HG03342 (cell line): ENCODE measurements at regions not wholly inside any gene's neighbourhood (a gene's known extent, or its start where the extent isn't known, plus 50 kb on each side); places are given as distances from the start of the nearest gene placed in this dataset.
"Not testable (repeated sequence)": the region's sequence is repeated elsewhere in the genome, so short reads cannot be mapped to it uniquely, and the experiment has no call there.

Source experiments
- ATAC-seq: cut with Tn5 transposase; IDR thresholded peaks from one replicate; pipeline ENCODE4 v1.9.1; 2021; ENCODE audit warnings: mild to moderate bottlenecking, moderate library complexity; ENCODE audit not compliant: unreplicated experiment

DNA sequence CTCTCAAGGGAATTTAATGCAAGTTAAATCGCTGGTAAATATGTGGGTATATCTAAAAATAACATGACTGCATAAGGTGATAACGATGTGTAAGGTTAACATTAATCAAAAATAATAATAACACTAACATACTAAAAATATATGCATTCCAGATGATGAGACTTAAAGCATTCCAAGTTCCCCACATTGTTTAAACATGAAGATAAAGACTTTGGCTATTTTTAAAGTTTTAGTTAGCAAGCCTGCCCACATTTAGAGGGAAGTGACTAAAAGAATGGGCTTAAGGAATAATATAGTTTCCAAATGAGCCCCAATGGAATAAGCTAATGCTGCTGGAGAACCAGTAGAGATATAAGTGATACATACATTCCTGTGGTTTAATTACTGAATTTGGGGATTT, 941.3 kb downstream of the TBC1D32 start:
- no peak for ATAC-seq

- no peak for ATAC-seq
These were observed 949.6 kb downstream of the TBC1D32 start for GRCh38 chr6:120384671-120385070.

GRCh38 chr6:120383681-120384080, 950.6 kb downstream of the TBC1D32 start:
- no peak for ATAC-seq

- peak; percentile 93 for ATAC-seq
These were observed 955.6 kb downstream of the TBC1D32 start for GRCh38 chr6:120378582-120379220.

DNA sequence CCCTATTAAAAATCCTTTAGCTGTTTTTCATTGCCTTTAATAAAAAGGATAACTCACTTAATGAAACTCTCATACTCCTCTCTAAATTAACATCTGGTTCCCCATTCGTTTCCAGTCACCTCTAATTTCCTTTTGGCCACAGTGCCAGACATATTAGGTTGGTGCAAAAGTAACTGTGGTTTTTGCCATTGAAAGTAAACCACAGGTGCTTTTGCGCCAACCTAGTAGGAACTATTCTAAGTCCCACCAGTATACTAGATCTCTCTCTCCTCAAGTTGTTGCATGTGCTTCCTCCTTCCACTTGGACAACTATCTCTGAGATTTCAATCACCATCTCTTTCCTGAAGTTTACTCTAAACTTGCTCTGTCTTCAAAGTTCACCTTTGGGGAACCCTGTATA, 961.1 kb downstream of the TBC1D32 start:
- no peak for ATAC-seq

- no peak for ATAC-seq
These were observed 970.9 kb downstream of the TBC1D32 start for GRCh38 chr6:120363429-120363828.

- not testable (repeated sequence) for ATAC-seq
These were observed 975.7 kb downstream of the TBC1D32 start for GRCh38 chr6:120358535-120358934.

- ATAC-seq = no peak
These were observed 976.8 kb downstream of the TBC1D32 start for GRCh38 chr6:120357447-120357846.

- ATAC-seq = no peak
These were observed 978.5 kb downstream of the TBC1D32 start for GRCh38 chr6:120355822-120356221.

GRCh38 chr6:120354452-120355098, 979.7 kb downstream of the TBC1D32 start:
- ATAC-seq = peak; percentile 47

GRCh38 chr6:120352491-120352890, 981.8 kb downstream of the TBC1D32 start:
- ATAC-seq = no peak

- no peak for ATAC-seq
These were observed 985.4 kb downstream of the TBC1D32 start for GRCh38 chr6:120348926-120349325.

DNA sequence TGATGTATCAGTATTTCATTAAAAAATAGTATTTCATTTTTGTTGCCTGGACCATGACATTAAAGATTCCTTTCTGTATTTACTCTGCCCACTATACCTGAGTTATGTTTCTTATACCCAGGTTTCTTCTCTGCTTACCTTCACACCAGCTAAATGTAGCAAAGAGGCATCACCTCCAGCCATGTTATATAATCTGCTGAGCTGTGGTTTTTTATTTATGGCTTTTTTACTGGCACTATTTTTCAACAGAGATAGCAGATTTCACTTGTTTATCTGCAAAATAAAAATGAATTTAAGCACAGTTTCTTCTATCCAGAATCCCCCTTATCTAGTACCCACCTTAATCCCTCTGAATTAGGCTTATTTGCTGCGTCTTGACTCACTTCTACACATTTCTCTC, 979.0 kb upstream of the MAN1A1 start:
- no peak for ATAC-seq

DNA sequence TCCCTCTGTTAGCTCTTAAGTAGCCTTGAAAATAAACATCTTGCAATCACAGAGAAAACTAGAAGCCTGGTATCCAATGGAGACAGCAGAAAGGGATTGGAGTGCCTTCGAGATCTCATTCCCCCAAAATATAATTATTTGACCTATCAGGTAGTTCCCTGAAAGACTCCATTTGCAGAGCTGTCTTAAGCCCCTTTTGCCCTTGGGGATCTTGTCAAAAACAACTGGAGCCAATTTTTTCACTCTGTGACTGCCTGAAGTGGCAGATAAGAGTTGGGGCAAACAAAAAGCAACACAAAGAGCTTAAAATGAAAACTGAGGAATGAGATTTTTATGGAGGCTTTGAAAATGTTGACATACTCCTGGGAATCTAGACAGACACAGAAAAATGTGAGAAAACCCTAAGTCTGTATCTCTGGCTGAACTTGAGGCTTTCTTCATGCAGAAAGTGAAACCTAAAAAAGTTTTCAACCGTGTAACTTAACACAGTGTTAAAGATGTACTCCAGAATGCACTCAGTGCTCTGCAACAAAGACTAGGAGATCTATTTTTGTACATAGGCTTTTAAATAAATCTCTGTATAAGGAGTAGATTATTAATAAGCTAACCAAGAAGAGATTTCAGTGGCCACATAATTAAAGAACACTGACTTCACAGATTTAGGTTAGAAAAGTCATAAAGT, 971.1 kb upstream of the MAN1A1 start:
- ATAC-seq = no peak

DNA sequence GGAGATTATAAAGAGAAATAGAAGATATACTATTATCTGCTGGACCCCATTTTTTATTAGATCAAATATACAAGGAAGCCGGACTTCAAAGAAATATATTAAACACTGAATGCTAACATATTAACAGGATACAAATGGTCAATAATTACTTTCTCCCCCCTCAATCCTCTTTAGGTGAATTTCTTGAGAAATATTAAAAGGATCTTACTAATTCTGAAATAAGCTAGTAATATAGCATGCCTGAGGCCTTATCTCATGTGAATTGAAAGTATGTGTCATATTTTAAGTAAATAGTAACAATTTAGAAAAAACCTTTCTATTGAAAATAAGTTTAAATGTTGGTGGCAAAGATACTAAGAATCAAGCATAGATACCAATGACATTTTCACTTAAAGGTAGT, 954.7 kb upstream of the MAN1A1 start:
- no peak for ATAC-seq

DNA sequence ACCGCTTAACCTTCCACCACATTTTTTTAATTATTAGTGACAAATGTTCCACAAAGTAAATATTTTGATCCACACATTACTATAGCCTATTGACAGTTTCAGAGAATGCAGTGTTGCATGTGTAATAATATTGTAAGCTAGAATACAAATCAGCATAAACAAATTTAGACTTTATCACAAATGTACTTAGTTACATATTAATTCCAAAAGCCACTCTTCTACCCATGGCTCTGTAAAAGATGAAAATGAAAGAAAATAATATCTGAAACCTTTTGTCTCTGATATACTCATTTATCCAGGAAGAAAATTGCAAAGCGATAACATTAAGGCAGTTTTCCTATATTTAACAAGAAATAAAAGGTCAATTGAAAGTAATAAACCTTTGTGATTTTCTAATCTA, 954.0 kb upstream of the MAN1A1 start:
- no peak for ATAC-seq

GRCh38 chr6:120302041-120302440, 952.5 kb upstream of the MAN1A1 start:
- ATAC-seq = no peak

- ATAC-seq = no peak
These were observed 941.4 kb upstream of the MAN1A1 start for GRCh38 chr6:120290964-120291363.

DNA sequence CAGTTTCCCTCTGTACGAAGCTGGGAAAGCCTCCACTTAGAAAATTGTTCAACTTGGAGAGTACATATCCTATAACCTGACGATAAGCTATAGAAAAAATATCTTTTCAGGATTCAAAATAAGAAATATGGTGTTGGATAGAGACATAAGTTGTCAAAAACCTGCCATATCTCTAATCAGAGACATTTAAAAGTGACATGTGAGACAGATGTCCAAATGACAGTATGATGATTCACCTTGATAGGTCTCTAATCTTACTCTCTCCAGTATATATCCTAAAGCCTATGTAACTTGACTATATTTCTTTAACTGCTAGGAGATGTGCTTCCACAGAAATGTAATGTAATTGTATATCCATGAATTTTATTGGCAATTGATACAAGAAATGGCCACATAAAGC, 932.4 kb upstream of the MAN1A1 start:
- ATAC-seq = no peak

- no peak for ATAC-seq
These were observed 930.1 kb upstream of the MAN1A1 start for GRCh38 chr6:120279466-120280167.

DNA sequence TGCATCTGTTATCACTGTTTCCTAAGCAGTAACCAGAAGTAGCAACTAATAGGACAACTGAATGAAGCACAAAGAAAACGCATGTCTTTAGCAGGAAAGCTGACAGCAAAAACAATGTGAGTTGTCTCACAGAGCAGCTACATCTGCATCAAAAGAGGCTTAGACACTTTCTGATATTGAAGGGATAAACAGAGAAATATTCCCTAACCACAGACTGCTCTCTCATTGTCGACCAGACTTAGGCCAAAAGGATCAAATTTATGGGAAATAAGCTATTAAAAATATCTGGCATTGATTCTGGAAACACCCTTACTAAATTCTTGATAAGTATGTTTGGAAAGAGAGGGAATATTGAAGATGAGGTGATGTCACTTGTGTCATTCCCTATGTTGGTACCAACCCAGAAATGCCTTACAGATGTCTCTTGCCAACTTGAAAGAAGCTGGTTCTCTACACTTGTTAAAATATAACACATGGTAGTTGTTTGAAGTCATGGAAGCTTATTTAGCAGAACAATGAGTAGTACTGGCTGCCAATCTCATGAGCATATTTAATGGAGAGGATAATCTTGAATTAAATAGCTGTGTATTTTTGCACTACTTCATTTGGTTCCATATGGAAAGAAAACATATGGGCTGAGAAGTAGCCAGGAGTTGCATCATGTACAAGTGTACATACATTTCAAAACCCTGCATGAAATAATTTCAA, 929.3 kb upstream of the MAN1A1 start:
- ATAC-seq = no peak
